HepG2 (cell line): ENCODE measurements at regions not wholly inside any gene's neighbourhood (a gene's known extent, or its start where the extent isn't known, plus 50 kb on each side); places are given as distances from the start of the nearest gene placed in this dataset.

Experiments
- ATAC-seq: fragments of 200-7000 bp; cut with Tn5 transposase; 3 replicates; pipeline ENCODE4 v1.9.1; 2020; ENCODE audit warnings: mild to moderate bottlenecking, moderate library complexity
- BruUV-seq: library from RNA; stranded (reverse); fragments of 400-500 nt; replicated peaks from 2 replicates; lab custom pipeline; 2021; lab: Mats Ljungman, UMichigan
- CTCF ChIA-PET: fragments of 300-600 bp; formaldehyde crosslinking; extraction: SDS; loops from one replicate; lab custom pipeline; 2021; ENCODE audit warnings: low total read pairs, inconsistent platforms, low intra/inter-chr PET ratio; lab: Yijun Ruan, JAX
- POLR2A ChIA-PET: fragments of 350-600 bp; sonication (Branson Sonifier 250); formaldehyde crosslinking; loops from one replicate; lab custom pipeline; 2020; ENCODE audit warnings: antibody characterized with exemption, inconsistent platforms; lab: Yijun Ruan, JAX
- DNase-seq: peaks from one replicate; pipeline ENCODE4 v3.0.0-alpha.2; 2015; ENCODE audit warnings: low spot score
- FAIRE-seq: peaks from 3 replicates; lab custom pipeline; 2011; peaks lifted over from hg19 to GRCh38; lab: Jason Lieb, UNC
- H2AFZ ChIP-seq: one replicate; pipeline ENCODE4 v1.6.1; 2011; ENCODE audit warnings: low read length, inconsistent platforms
- H3K27ac ChIP-seq: fragments of 300-600 bp; 3 replicates; pipeline ENCODE4 v1.8.0; 2011; ENCODE audit warnings: mixed run types, mild to moderate bottlenecking, mixed read lengths, low read length, inconsistent platforms; ENCODE audit not compliant: insufficient read depth; ENCODE audit errors: extremely low read length
- H3K27me3 ChIP-seq, 2 experiments: fragments of 200-600 bp in 1 of 2; 2 replicates in 1 of 2; 3 replicates in 1 of 2; pipeline versions ENCODE4 v1.6.0 to v1.8.0; 2011; ENCODE audit warnings: low read length in 2 of 2, mild to moderate bottlenecking in 2 of 2, moderate library complexity in 2 of 2, inconsistent platforms in 1 of 2; ENCODE audit not compliant: insufficient read depth in 2 of 2, control insufficient read depth in 1 of 2
- H3K36me3 ChIP-seq, 2 experiments: fragments of 200-600 bp in 1 of 2; replicated peaks in 1 of 2; 2 replicates in 1 of 2; 3 replicates in 1 of 2; pipeline versions ENCODE4 v1.5.1 to v1.8.0; 2011; ENCODE audit warnings: low read length in 2 of 2, inconsistent platforms in 1 of 2; ENCODE audit not compliant: insufficient read depth in 2 of 2, control insufficient read depth in 1 of 2
- H3K4me1 ChIP-seq: 2 replicates; pipeline ENCODE4 v1.5.1; 2012; ENCODE audit warnings: low read length, inconsistent platforms; ENCODE audit not compliant: insufficient read depth
- H3K4me2 ChIP-seq: 2 replicates; pipeline ENCODE4 v1.6.0; 2011; ENCODE audit warnings: low read depth, low read length, inconsistent platforms
- H3K4me3 ChIP-seq, 3 experiments: fragments of 200-600 bp in 1 of 3; sonication (generic), shearing (Covaris generic) in 1 of 3; replicated peaks in 1 of 3; 2 replicates each; pipeline ENCODE4 v1.5.1; 2011 to 2016; ENCODE audit warnings: low read length in 3 of 3, inconsistent platforms in 2 of 3, low read depth in 2 of 3, mild to moderate bottlenecking in 2 of 3, control low read depth in 1 of 3, mixed read lengths in 1 of 3; ENCODE audit not compliant: insufficient read depth in 1 of 3
- H3K79me2 ChIP-seq: one replicate; pipeline ENCODE4 v1.6.1; 2011; ENCODE audit warnings: low read length, inconsistent platforms; ENCODE audit not compliant: insufficient read depth
- H3K9ac ChIP-seq: 2 replicates; pipeline ENCODE4 v1.6.0; 2011; ENCODE audit warnings: mild to moderate bottlenecking, low read depth, low read length, inconsistent platforms; ENCODE audit not compliant: insufficient read depth
- H3K9me3 ChIP-seq: 2 replicates; pipeline ENCODE4 v1.5.1; 2012; ENCODE audit warnings: mild to moderate bottlenecking, low read length
- H4K20me1 ChIP-seq: 2 replicates; pipeline ENCODE4 v1.6.0; 2011; ENCODE audit warnings: inconsistent platforms, mild to moderate bottlenecking, low read length, moderate library complexity; ENCODE audit not compliant: insufficient read depth
- AFF4 ChIP-seq: sonication (generic); formaldehyde crosslinking; IDR thresholded peaks from 2 replicates; pipeline ENCODE4 v1.4.0; 2020; ENCODE audit warnings: missing genetic modification reagents
- CTCF ChIP-seq: sonication (generic); formaldehyde crosslinking; IDR thresholded peaks from 2 replicates; pipeline ENCODE4 v1.5.0; 2020; ENCODE audit warnings: mild to moderate bottlenecking, missing genetic modification reagents, moderate library complexity
- SMC3 ChIP-seq: IDR thresholded peaks from 2 replicates; pipeline ENCODE4 v1.6.1; 2011; ENCODE audit warnings: low read length, improper control_type of control experiment
- SRF ChIP-seq: IDR thresholded peaks from 2 replicates; pipeline ENCODE4 v1.6.1; 2011; ENCODE audit warnings: mild to moderate bottlenecking, low read depth, low read length, moderate library complexity
- STAG1 ChIP-seq: sonication (generic); formaldehyde crosslinking; IDR thresholded peaks from 2 replicates; pipeline ENCODE4 v1.4.0; 2020; ENCODE audit warnings: missing genetic modification reagents
- STAT6 ChIP-seq: sonication (generic); formaldehyde crosslinking; IDR thresholded peaks from 2 replicates; pipeline ENCODE4 v1.4.0; 2020; ENCODE audit warnings: missing genetic modification reagents, mild to moderate bottlenecking, borderline replicate concordance
- ZNF251 ChIP-seq: sonication (generic); formaldehyde crosslinking; IDR thresholded peaks from 2 replicates; pipeline ENCODE4 v1.9.0; 2021; ENCODE audit warnings: mild to moderate bottlenecking, missing genetic modification reagents
- ZNF740 ChIP-seq: sonication (generic); formaldehyde crosslinking; IDR thresholded peaks from 2 replicates; pipeline ENCODE4 v1.4.0; 2020; ENCODE audit warnings: missing genetic modification reagents
- whole genome bisulfite sequencing: methylation state at CpG from one replicate; pipeline ENCODE4 v1.1.6; 2017; ENCODE audit warnings: low lambda C conversion rate; 5-methylcytosine and 5-hydroxymethylcytosine counted together
- in situ Hi-C: cut with HindIII; loops from 2 replicates; pipeline ENCODE4 v1.10.0; 2017; ENCODE audit warnings: low pct_unique_long_range_greater_than_20kb; ENCODE audit not compliant: extremely low pct_ligation_motif_present
- intact Hi-C: fragments of 100-400 bp; cut with micrococcal nuclease; formaldehyde crosslinking; loops from one replicate; pipeline ENCODE4 v1.10.0; 2022; ENCODE audit not compliant: unreplicated experiment

- 9% methylated on average over 13 of the region's 13 CpGs for WGBS
- TF ChIP-seq ZNF251 (CRISPR knock-in tag): no peak
- TF ChIP-seq STAT6 (CRISPR knock-in tag): no peak
- peak; percentile 29; the same call in 1 of the 2 replicates for TF ChIP-seq SMC3
- TF ChIP-seq AFF4 (CRISPR knock-in tag): no peak
- TF ChIP-seq STAG1: peak; percentile 46
- peak; percentile 67 for TF ChIP-seq CTCF (CRISPR knock-in tag)
- no peak for TF ChIP-seq SRF
- peak; percentile 97 for TF ChIP-seq ZNF740 (CRISPR knock-in tag)
- TF ChIP-seq, all 625 proteins: peak for 4
- no peak overlapping the region for H3K9ac ChIP-seq
- ATAC-seq (peak; percentile 69), DNase-seq (peak; percentile 40), FAIRE-seq (no peak)
- no peak overlapping the region for H3K4me3 ChIP-seq
- POLR2A ChIA-PET: no interaction called here
- no peak overlapping the region for H3K4me2 ChIP-seq
- CTCF ChIA-PET: interaction anchor here (1.3 kb wide), 1 partner anchor 904 kb away, joined by 4 read pairs; no protein-coding TSS in a partner anchor
- H4K20me1 ChIP-seq: no peaks in the 10 kb centered on the region
- no peaks in the 10 kb centered on the region for H3K4me1 ChIP-seq
- H3K36me3 ChIP-seq: no peaks in the 10 kb centered on the region
- intact Hi-C loops (loop anchor here (5.0 kb wide), 1 partner anchor 905 kb away; no protein-coding TSS in a partner anchor), in situ Hi-C loops (loop anchor here (25.0 kb wide), 1 partner anchor 895 kb away; no protein-coding TSS in a partner anchor)
- H3K9me3 ChIP-seq: no peaks in the 10 kb centered on the region
- no peaks in the 10 kb centered on the region for H3K79me2 ChIP-seq
- H2AFZ ChIP-seq: no peak overlapping the region
- no peak overlapping the region for H3K27ac ChIP-seq
- BruUV-seq: no TSS peak
- no peaks in the 10 kb centered on the region for H3K27me3 ChIP-seq
Observed at GRCh38 chr3:74267588-74268184, 346.8 kb downstream of the CNTN3 start.
